GM12878 (cell line): ENCODE measurements at regions not wholly inside any gene's neighbourhood (a gene's known extent, or its start where the extent isn't known, plus 50 kb on each side); places are given as distances from the start of the nearest gene placed in this dataset.

Source experiments
- ATAC-seq: fragments of 200-7000 bp; cut with Tn5 transposase; 3 replicates; pipeline ENCODE4 v1.9.1; 2020; ENCODE audit warnings: mild to moderate bottlenecking, moderate library complexity
- BruUV-seq: library from RNA; stranded (reverse); fragments of 400-500 nt; replicated peaks from 2 replicates; lab custom pipeline; 2021; lab: Mats Ljungman, UMichigan
- CTCF ChIA-PET: fragments of 300-600 bp; sonication (Branson Sonifier 250); formaldehyde crosslinking; extraction: SDS; loops from one replicate; lab custom pipeline; 2021; ENCODE audit warnings: inconsistent platforms; lab: Yijun Ruan, JAX
- POLR2A ChIA-PET: fragments of 350-600 bp; formaldehyde crosslinking; extraction: SDS; loops from one replicate; lab custom pipeline; 2021; ENCODE audit warnings: inconsistent platforms; lab: Charles Lee
- RAD21 ChIA-PET: fragments of 300-600 bp; sonication (Branson Sonifier 250); formaldehyde crosslinking; loops from one replicate; lab custom pipeline; 2023; ENCODE audit warnings: antibody characterized with exemption; ENCODE audit not compliant: unreplicated experiment; lab: Charles Lee
- SMC1A ChIA-PET: fragments of 300-600 bp; sonication (Branson Sonifier 250); formaldehyde crosslinking; loops from one replicate; lab custom pipeline; 2023; ENCODE audit not compliant: unreplicated experiment, uncharacterized antibody; lab: Charles Lee
- DNase-seq: peaks from one replicate; pipeline ENCODE4 v3.0.0-alpha.2; 2011; ENCODE audit warnings: low read depth, low spot score
- FAIRE-seq: peaks from 3 replicates; lab custom pipeline; 2011; peaks lifted over from hg19 to GRCh38; lab: Jason Lieb, UNC
- H2AFZ ChIP-seq: 2 replicates; pipeline ENCODE4 v1.6.0; 2011; ENCODE audit warnings: low read depth, low read length, control low read depth; ENCODE audit not compliant: control insufficient read depth
- H3K27ac ChIP-seq: 2 replicates; pipeline ENCODE4 v1.5.1; 2011; ENCODE audit warnings: control low read depth; ENCODE audit not compliant: control insufficient read depth, insufficient read depth
- H3K27me3 ChIP-seq, 2 experiments: replicated peaks in 1 of 2; 2 replicates each; pipeline versions ENCODE4 v1.6.0 to v1.6.1; 2011; ENCODE audit warnings: low read length in 1 of 2; ENCODE audit not compliant: control insufficient read depth in 2 of 2, insufficient read depth in 2 of 2
- H3K36me3 ChIP-seq, 2 experiments: 2 replicates each; pipeline ENCODE4 v1.5.1; 2011; ENCODE audit warnings: low read length in 1 of 2; ENCODE audit not compliant: control insufficient read depth in 2 of 2, insufficient read depth in 2 of 2
- H3K4me1 ChIP-seq: 2 replicates; pipeline ENCODE4 v1.6.1; 2011; ENCODE audit warnings: mild to moderate bottlenecking, low read length, moderate library complexity, mixed read lengths; ENCODE audit not compliant: control insufficient read depth, insufficient read depth
- H3K4me2 ChIP-seq: 2 replicates; pipeline ENCODE4 v1.6.0; 2011; ENCODE audit warnings: control low read depth; ENCODE audit not compliant: control insufficient read depth, insufficient read depth
- H3K4me3 ChIP-seq: fragments of 200-600 bp; sonication (generic); 2 replicates; pipeline ENCODE4 v1.5.1; 2016
- H3K79me2 ChIP-seq: 2 replicates; pipeline ENCODE4 v1.6.0; 2011; ENCODE audit warnings: low read length; ENCODE audit not compliant: control insufficient read depth, insufficient read depth
- H3K9ac ChIP-seq: 2 replicates; pipeline ENCODE4 v1.8.0; 2011; ENCODE audit warnings: low read length, control low read depth, mixed read lengths; ENCODE audit not compliant: control insufficient read depth, insufficient read depth
- H3K9me3 ChIP-seq: replicated peaks from 3 replicates; pipeline ENCODE4 v1.5.1; 2011; ENCODE audit warnings: mild to moderate bottlenecking, low read length; ENCODE audit not compliant: control insufficient read depth, insufficient read depth
- H4K20me1 ChIP-seq: 2 replicates; pipeline ENCODE4 v1.6.0; 2011; ENCODE audit not compliant: control insufficient read depth, insufficient read depth
- BACH1 ChIP-seq: fragments of 450-650 bp; IDR thresholded peaks from 2 replicates; pipeline ENCODE4 v1.6.1; 2017; ENCODE audit warnings: mild to moderate bottlenecking, borderline replicate concordance
- BCLAF1 ChIP-seq: fragments of 450-650 bp; IDR thresholded peaks from 2 replicates; pipeline ENCODE4 v1.6.1; 2017; ENCODE audit warnings: antibody characterized with exemption, mild to moderate bottlenecking, moderate library complexity
- IRF4 ChIP-seq: IDR thresholded peaks from 2 replicates; pipeline ENCODE4 v1.6.1; 2011; ENCODE audit warnings: low read depth, low read length
- MXI1 ChIP-seq: fragments of 150-350 bp; IDR thresholded peaks from 2 replicates; pipeline ENCODE4 v1.6.1; 2011; ENCODE audit warnings: low read depth, mild to moderate bottlenecking, inconsistent platforms, low read length, improper control_type of control experiment
- NFXL1 ChIP-seq: fragments of 450-650 bp; IDR thresholded peaks from 2 replicates; pipeline ENCODE4 v1.6.1; 2017; ENCODE audit warnings: antibody characterized with exemption, mild to moderate bottlenecking, borderline replicate concordance
- TAF1 ChIP-seq: IDR thresholded peaks from 2 replicates; pipeline ENCODE4 v1.6.1; 2011; ENCODE audit warnings: mild to moderate bottlenecking, low read depth, low read length, borderline replicate concordance
- YBX1 ChIP-seq: fragments of 450-650 bp; IDR thresholded peaks from 2 replicates; pipeline ENCODE4 v1.6.1; 2016; ENCODE audit warnings: antibody characterized with exemption
- ZNF622 ChIP-seq: fragments of 450-650 bp; IDR thresholded peaks from 2 replicates; pipeline ENCODE4 v1.6.1; 2017; ENCODE audit warnings: mild to moderate bottlenecking, inconsistent platforms
- WGBS: methylation state at CpG from one replicate; pipeline ENCODE4 v1.1.6; 2016; ENCODE audit warnings: low lambda C conversion rate; ENCODE audit not compliant: insufficient replicate concordance, insufficient coverage; ENCODE audit errors: missing lambda C conversion rate; 5-methylcytosine and 5-hydroxymethylcytosine counted together
- in situ Hi-C: fragments of 300-500 bp; cut with MboI; formaldehyde crosslinking; loops from 9 replicates; pipeline ENCODE4 v1.14.3; 2018; ENCODE audit warnings: mixed read lengths
- intact Hi-C: fragments of 100-400 bp; cut with micrococcal nuclease; formaldehyde crosslinking; loops from one replicate; pipeline ENCODE4 v1.14.2; 2022; ENCODE audit not compliant: unreplicated experiment

GRCh38 chr3:78153973-78154372 lies 1114.1 kb downstream of the ROBO2 start (continued):
- no peak for TF ChIP-seq ZNF622
- TF ChIP-seq NFXL1 = no peak
- no peak for TF ChIP-seq IRF4
- TF ChIP-seq YBX1 = no peak
- no peak for TF ChIP-seq BACH1
- TF ChIP-seq MXI1 = no peak

- BruUV-seq = no TSS peak
- CTCF ChIA-PET = interaction anchor here (0.6 kb wide), 1 partner anchor 367 kb away, joined by 4 read pairs; no protein-coding TSS in a partner anchor
- no peak for FAIRE-seq
Measured at GRCh38 chr3:78154521-78155186, 1114.8 kb downstream of the ROBO2 start.

More at GRCh38 chr3:78154521-78155186, 1114.8 kb downstream of the ROBO2 start:
- ChIA-PET SMC1A (interaction anchor here (0.9 kb wide), 1 partner anchor 173 kb away, joined by 3 read pairs; no protein-coding TSS in a partner anchor), POLR2A (no interaction called here), RAD21 (no interaction called here)
- no peaks in the 10 kb centered on the region for H3K9me3 ChIP-seq
- H3K4me3 ChIP-seq = no peak overlapping the region
- DNase-seq (no peak), ATAC-seq (no peak)
- H4K20me1 ChIP-seq = no peaks in the 10 kb centered on the region
- no peak overlapping the region for H3K9ac ChIP-seq
- in situ Hi-C loops (no loop called here), intact Hi-C loops (no loop called here)
- TF ChIP-seq TAF1 (no peak), BCLAF1 (no peak)
- 22% methylated on average over 3 of the region's 3 CpGs for WGBS
- no peak overlapping the region for H2AFZ ChIP-seq
- no peaks in the 10 kb centered on the region for H3K27me3 ChIP-seq
- no peak overlapping the region for H3K4me2 ChIP-seq
- H3K36me3 ChIP-seq = no peaks in the 10 kb centered on the region
- H3K79me2 ChIP-seq = no peaks in the 10 kb centered on the region
- no peak overlapping the region for H3K27ac ChIP-seq
- H3K4me1 ChIP-seq = no peaks in the 10 kb centered on the region
